Ascending aorta (tissue), 2 donors: ENCODE measurements at regions not wholly inside any gene's neighbourhood (a gene's known extent, or its start where the extent isn't known, plus 50 kb on each side); places are given as distances from the start of the nearest gene placed in this dataset.

Experiments used
- DNase-seq, 2 donors: peaks; one replicate each; pipeline ENCODE4 v3.0.0-alpha.2; 2019; ENCODE audit warnings: low spot score in 2 of 2
- H3K27ac ChIP-seq, 2 donors: fragments of 200-600 bp; sonication (generic); one replicate each; pipeline ENCODE4 v1.5.1; 2016 to 2017; ENCODE audit warnings: mild to moderate bottlenecking in 1 of 2
- H3K27me3 ChIP-seq: fragments of 200-600 bp; sonication (generic); one replicate; pipeline ENCODE4 v1.5.1; 2017
- H3K36me3 ChIP-seq, 2 donors: fragments of 200-600 bp; sonication (generic); one replicate each; pipeline ENCODE4 v1.5.1; 2016
- H3K4me1 ChIP-seq, 2 donors: fragments of 200-600 bp; sonication (generic); one replicate each; pipeline ENCODE4 v1.5.1; 2016 to 2017; ENCODE audit warnings: mild to moderate bottlenecking in 1 of 2
- H3K4me3 ChIP-seq, 2 donors: fragments of 200-600 bp; sonication (generic); one replicate each; pipeline ENCODE4 v1.5.1; 2016 to 2017; ENCODE audit warnings: mild to moderate bottlenecking in 1 of 2
- H3K9me3 ChIP-seq, 2 donors: fragments of 200-600 bp; sonication (generic); one replicate each; pipeline ENCODE4 v1.5.1; 2016
- intact Hi-C: fragments of 100-400 bp; cut with DNase I; formaldehyde crosslinking; loops from one replicate; pipeline ENCODE4 v1.15.1; 2023
- TF ChIP-seq, protein P1 (sequence below), 3 experiments: fragments of 200-600 bp in 2 of 3; fragments of 450-650 bp in 1 of 3; sonication (generic) in 2 of 3; IDR thresholded peaks; one replicate each; pipeline ENCODE4 v1.5.1; 2016 to 2019; ENCODE audit warnings: antibody characterized with exemption in 3 of 3, mild to moderate bottlenecking in 1 of 3, moderate library complexity in 1 of 3

DNA sequence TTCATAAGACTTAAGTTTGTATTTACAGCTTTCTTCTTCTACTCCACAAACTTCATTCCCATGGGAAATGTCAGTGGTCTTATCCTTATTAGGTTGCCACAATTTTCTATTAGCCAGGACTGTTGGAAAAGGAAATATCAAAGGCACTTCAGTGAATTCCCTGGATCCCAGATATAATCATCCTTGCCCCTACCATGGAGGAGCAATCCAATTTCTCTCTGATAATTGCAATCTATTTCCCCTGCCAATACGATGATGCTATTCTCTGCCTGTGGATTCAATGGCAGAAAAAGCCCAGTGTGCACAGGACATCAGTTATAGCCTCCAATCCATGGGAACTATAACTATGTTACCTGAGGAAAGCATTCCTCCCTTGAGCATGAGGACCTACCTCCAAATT, 536.4 kb upstream of the UBE2E2 start:
- intact Hi-C loops = no loop called here
- TF ChIP-seq, protein P1, sequence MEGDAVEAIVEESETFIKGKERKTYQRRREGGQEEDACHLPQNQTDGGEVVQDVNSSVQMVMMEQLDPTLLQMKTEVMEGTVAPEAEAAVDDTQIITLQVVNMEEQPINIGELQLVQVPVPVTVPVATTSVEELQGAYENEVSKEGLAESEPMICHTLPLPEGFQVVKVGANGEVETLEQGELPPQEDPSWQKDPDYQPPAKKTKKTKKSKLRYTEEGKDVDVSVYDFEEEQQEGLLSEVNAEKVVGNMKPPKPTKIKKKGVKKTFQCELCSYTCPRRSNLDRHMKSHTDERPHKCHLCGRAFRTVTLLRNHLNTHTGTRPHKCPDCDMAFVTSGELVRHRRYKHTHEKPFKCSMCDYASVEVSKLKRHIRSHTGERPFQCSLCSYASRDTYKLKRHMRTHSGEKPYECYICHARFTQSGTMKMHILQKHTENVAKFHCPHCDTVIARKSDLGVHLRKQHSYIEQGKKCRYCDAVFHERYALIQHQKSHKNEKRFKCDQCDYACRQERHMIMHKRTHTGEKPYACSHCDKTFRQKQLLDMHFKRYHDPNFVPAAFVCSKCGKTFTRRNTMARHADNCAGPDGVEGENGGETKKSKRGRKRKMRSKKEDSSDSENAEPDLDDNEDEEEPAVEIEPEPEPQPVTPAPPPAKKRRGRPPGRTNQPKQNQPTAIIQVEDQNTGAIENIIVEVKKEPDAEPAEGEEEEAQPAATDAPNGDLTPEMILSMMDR (IDR thresholded peaks at IDR 0.05) = no peak

DNA sequence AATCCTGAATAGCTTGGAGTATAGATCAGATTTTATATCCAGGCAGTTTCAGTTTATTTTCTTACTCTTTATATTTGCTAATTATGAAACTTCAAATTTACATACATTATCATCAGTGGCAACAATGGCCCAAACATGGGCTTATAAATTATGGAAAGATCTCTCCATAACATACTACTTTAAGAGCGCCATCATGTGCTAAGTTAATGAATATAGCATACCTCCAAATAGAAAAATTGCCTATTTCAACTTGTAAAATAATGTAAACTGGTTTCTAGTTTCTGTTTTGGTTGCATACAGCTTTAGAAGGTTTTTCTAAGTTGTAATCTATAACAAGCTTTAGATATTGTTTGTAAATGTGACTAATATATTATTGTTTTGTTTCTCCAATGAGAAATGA, 531.3 kb upstream of the UBE2E2 start:
- Histone ChIP-seq H3K4me3 (no peak overlapping the region), H3K27ac (no peak overlapping the region), H3K4me1 (no peaks in the 10 kb centered on the region), H3K27me3 (no peaks in the 10 kb centered on the region), H3K36me3 (no peaks in the 10 kb centered on the region), H3K9me3 (no peaks in the 10 kb centered on the region)
- TF ChIP-seq, protein P1 (IDR thresholded peaks at IDR 0.05) = no peak
- intact Hi-C loops = no loop called here
- DNase-seq = no peak

More for the DNA sequence above, 536.4 kb upstream of the UBE2E2 start:
- DNase-seq = no peak
- no peaks in the 10 kb centered on the region for H3K27me3 ChIP-seq
- no peaks in the 10 kb centered on the region for H3K4me1 ChIP-seq
- H3K4me3 ChIP-seq = no peak overlapping the region
- H3K27ac ChIP-seq = no peak overlapping the region
- no peaks in the 10 kb centered on the region for H3K36me3 ChIP-seq
- no peaks in the 10 kb centered on the region for H3K9me3 ChIP-seq

DNA sequence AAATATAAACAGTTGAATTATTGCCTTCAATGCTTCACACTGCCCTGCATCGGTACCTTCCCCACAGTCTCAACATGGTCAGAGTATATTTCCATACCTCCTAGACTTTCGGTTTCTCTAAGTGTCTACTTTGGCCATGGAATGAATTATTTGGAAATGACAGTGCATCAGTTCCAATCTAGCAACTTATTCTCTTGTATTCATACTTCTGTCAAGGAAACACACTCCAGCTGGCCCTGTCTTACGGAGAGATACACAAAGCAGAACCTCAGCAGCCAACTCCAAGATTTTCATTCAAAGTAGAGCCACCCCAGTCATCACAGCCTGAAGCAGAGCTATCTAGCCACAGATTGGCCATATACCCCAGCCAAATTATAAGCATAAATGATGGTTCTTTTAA, 518.4 kb upstream of the UBE2E2 start:
- Histone ChIP-seq H3K27me3 (no peaks in the 10 kb centered on the region), H3K27ac (no peak overlapping the region), H3K9me3 (no peaks in the 10 kb centered on the region), H3K4me1 (no peaks in the 10 kb centered on the region), H3K4me3 (no peak overlapping the region), H3K36me3 (no peaks in the 10 kb centered on the region)
- intact Hi-C loops = no loop called here
- no peak for DNase-seq
- TF ChIP-seq, protein P1 (IDR thresholded peaks at IDR 0.05) = no peak

DNA sequence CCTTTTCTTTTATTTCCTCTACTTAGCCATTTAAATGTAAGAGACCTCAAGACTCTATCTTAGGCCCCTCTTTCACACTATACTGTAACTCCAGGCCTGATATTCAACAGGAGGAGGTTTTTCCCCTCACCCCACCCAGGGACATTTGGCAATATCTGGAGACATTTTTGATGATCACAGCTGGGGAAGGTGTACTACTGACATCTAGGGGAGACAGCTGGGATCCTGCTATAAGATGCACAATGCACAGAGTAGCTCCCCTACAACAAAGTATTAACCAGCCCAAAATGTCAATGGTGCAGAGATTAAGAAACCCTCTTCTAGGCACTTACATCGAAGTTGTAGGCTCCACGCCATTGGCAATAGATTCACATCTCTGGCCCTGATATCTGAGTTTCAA, 517.5 kb upstream of the UBE2E2 start:
- H3K9me3 ChIP-seq = no peaks in the 10 kb centered on the region
- DNase-seq = no peak
- TF ChIP-seq, protein P1 (IDR thresholded peaks at IDR 0.05) = no peak
- intact Hi-C loops = no loop called here
- no peaks in the 10 kb centered on the region for H3K27me3 ChIP-seq
- no peaks in the 10 kb centered on the region for H3K4me1 ChIP-seq
- H3K4me3 ChIP-seq = no peak overlapping the region
- no peaks in the 10 kb centered on the region for H3K36me3 ChIP-seq
- H3K27ac ChIP-seq = no peak overlapping the region

DNA sequence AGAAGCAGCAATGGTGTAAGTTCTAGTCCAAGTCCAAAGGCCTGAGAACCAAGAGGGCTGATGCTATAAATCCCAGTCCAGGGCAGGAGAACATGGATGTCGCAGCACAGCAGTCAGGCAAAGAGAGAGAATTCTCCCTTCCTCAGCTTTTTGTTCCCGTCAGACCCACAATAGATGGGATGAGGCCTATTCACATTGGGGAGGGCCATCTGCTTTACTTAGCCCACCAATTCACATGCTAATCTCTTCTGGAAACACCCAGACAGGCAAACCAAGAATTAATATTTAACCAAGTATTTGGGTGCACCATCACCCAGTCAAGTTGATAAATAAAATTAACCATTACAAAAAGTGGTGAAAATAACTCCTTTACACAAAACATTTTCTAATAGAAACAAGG, 511.7 kb upstream of the UBE2E2 start:
- H3K36me3 ChIP-seq = no peaks in the 10 kb centered on the region
- H3K27me3 ChIP-seq = no peaks in the 10 kb centered on the region
- TF ChIP-seq, protein P1 (IDR thresholded peaks at IDR 0.05) = no peak

More for the DNA sequence above, 511.7 kb upstream of the UBE2E2 start:
- H3K4me3 ChIP-seq = no peak overlapping the region
- intact Hi-C loops = no loop called here
- H3K9me3 ChIP-seq = no peaks in the 10 kb centered on the region
- DNase-seq = no peak
- H3K4me1 ChIP-seq = no peaks in the 10 kb centered on the region
- no peak overlapping the region for H3K27ac ChIP-seq
